ENCODE measurements at regions not wholly inside any gene's neighbourhood (a gene's known extent, or its start where the extent isn't known, plus 50 kb on each side); places are given as distances from the start of the nearest gene placed in this dataset.

DNA sequence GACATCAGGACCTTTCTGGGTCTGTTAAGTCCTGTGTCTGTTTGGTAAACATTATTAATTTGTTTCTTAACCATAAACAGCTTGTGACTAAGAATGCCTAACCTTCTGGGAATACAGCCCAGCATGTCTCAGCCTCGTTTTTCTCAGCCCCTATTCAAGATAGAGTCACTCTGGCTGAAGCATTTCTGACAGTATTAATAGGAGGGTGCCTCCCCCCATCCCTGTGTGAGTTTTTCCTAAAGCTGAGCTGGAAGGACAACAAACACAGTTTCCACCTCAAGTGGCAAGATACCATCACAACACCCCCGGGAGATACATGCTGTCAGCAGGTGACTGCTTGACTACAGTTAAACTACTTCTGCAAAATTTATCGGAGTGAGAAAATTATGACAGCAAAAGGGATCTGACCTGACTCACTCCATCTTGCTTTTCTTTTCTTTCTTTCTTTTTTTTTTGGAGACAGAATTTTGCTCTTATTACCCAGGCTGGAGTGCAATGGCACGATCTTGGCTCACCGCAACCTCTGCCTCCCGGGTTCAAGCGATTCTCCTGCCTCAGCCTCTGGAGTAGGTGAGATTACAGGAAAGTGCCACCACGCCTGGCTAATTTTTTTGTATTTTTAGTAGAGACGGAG lies 59.3 kb upstream of the ABCC4 start:
- Histone ChIP-seq H3K4me3 (ENCODE audit: low read length) (no peak overlapping the region), H3K79me2 (ENCODE audit: control insufficient read depth, low read length) (no peaks in the 10 kb centered on the region), H3K9me2 (replicated peaks; ENCODE audit: control insufficient read depth, low read length) (no peaks in the 10 kb centered on the region), H3K36me3 (ENCODE audit: control insufficient read depth, low read length) (no peaks in the 10 kb centered on the region), H4K20me1 (ENCODE audit: control insufficient read depth, insufficient read depth, low read depth, low read length) (no peaks in the 10 kb centered on the region), H3K4me2 (ENCODE audit: low read length) (no peak overlapping the region), H3F3A (ENCODE audit: control insufficient read depth, insufficient read depth) (no peaks in the 10 kb centered on the region), H3K27ac (ENCODE audit: low read depth, low read length) (no peak overlapping the region), H3K9me3 (ENCODE audit: control insufficient read depth, insufficient read depth, low read length) (no peaks in the 10 kb centered on the region), H3K27me3 (ENCODE audit: control insufficient read depth, low read length) (no peaks in the 10 kb centered on the region), H3K4me1 (ENCODE audit: control insufficient read depth, low read length) (no peaks in the 10 kb centered on the region)
- TF ChIP-seq EZH2phosphoT487 (IDR thresholded peaks at IDR 0.05; ENCODE audit: borderline replicate concordance, low read length) (no peak), CTCF (IDR thresholded peaks at IDR 0.05; ENCODE audit: low read depth, low read length, poor library complexity, severe bottlenecking) (no peak)

DNA sequence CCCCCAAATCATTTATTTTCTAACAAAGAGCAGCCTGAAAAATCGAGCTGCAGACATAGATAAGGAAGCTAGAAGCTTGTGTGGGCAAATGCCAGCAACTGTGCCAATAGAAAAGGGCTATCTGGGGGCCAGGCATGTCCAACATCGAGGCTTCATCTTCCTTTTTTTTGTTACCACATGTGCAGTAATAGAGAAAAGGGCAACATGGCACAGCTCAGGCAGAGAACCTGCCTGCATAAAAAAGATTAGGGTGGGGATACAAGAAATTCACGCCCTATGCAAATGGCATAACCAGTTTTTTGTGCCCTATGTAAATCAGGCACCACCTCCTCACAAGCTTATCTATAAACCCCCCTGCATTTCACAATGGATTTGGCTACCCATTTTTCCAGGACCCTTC lies 60.4 kb upstream of the ABCC4 start:
- Histone ChIP-seq H3K4me2 (ENCODE audit: low read length) (no peak overlapping the region), H3K36me3 (ENCODE audit: control insufficient read depth, low read length) (no peaks in the 10 kb centered on the region), H3K4me1 (ENCODE audit: control insufficient read depth, low read length) (no peaks in the 10 kb centered on the region), H3K27ac (ENCODE audit: low read depth, low read length) (no peak overlapping the region), H3K9me2 (replicated peaks; ENCODE audit: control insufficient read depth, low read length) (no peaks in the 10 kb centered on the region), H3F3A (ENCODE audit: control insufficient read depth, insufficient read depth) (no peaks in the 10 kb centered on the region), H3K9me3 (ENCODE audit: control insufficient read depth, insufficient read depth, low read length) (no peaks in the 10 kb centered on the region), H3K4me3 (ENCODE audit: low read length) (no peak overlapping the region), H3K79me2 (ENCODE audit: control insufficient read depth, low read length) (no peaks in the 10 kb centered on the region), H4K20me1 (ENCODE audit: control insufficient read depth, insufficient read depth, low read depth, low read length) (no peaks in the 10 kb centered on the region), H3K27me3 (ENCODE audit: control insufficient read depth, low read length) (no peaks in the 10 kb centered on the region)
- no peak for TF ChIP-seq CTCF (IDR thresholded peaks at IDR 0.05; ENCODE audit: low read depth, low read length, poor library complexity, severe bottlenecking)
- no peak for TF ChIP-seq EZH2phosphoT487 (IDR thresholded peaks at IDR 0.05; ENCODE audit: borderline replicate concordance, low read length)

DNA sequence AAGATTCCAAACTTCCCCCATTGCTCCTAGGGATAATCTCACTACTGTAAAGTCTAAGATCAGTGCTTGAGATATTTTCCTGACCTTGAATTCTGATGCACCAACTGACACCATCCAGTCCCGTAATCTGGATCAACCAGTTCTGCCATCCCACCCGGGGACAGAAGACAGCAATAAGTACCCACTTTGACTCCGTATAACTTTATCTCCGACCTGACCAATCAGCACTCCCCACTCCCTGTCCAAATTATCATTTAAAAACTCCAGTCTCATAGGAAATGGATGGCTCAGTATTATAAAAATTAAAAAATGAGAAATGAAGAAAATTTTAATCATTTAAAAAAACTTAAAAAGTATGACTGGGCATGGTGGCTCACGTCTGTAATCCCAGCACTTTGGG lies 61.4 kb upstream of the ABCC4 start:
- Histone ChIP-seq H3K36me3 (ENCODE audit: control insufficient read depth, low read length) (no peaks in the 10 kb centered on the region), H3K27me3 (ENCODE audit: control insufficient read depth, low read length) (no peaks in the 10 kb centered on the region), H3K9me3 (ENCODE audit: control insufficient read depth, insufficient read depth, low read length) (no peaks in the 10 kb centered on the region), H3K79me2 (ENCODE audit: control insufficient read depth, low read length) (no peaks in the 10 kb centered on the region), H3K27ac (ENCODE audit: low read depth, low read length) (no peak overlapping the region), H3F3A (ENCODE audit: control insufficient read depth, insufficient read depth) (no peaks in the 10 kb centered on the region), H3K4me2 (ENCODE audit: low read length) (no peak overlapping the region), H3K9me2 (replicated peaks; ENCODE audit: control insufficient read depth, low read length) (no peaks in the 10 kb centered on the region), H3K4me3 (ENCODE audit: low read length) (no peak overlapping the region), H3K4me1 (ENCODE audit: control insufficient read depth, low read length) (no peaks in the 10 kb centered on the region), H4K20me1 (ENCODE audit: control insufficient read depth, insufficient read depth, low read depth, low read length) (no peaks in the 10 kb centered on the region)
- TF ChIP-seq EZH2phosphoT487 (IDR thresholded peaks at IDR 0.05; ENCODE audit: borderline replicate concordance, low read length) (no peak), CTCF (IDR thresholded peaks at IDR 0.05; ENCODE audit: low read depth, low read length, poor library complexity, severe bottlenecking) (no peak)

All from DOHH2 (cell line).